OCI-LY3 (cell line): ENCODE measurements at regions not wholly inside any gene's neighbourhood (a gene's known extent, or its start where the extent isn't known, plus 50 kb on each side); places are given as distances from the start of the nearest gene placed in this dataset.

Experiments used
- EZH2phosphoT487 ChIP-seq: fragments of 200-600 bp; shearing (Covaris generic); IDR thresholded peaks from 2 replicates; pipeline ENCODE4 v1.6.1; 2018; ENCODE audit warnings: antibody characterized with exemption, mixed run types, low read depth
- TF ChIP-seq, protein P1 (sequence below): fragments of 200-600, 300-600 bp; sonication (generic); IDR thresholded peaks from 2 replicates; pipeline ENCODE4 v1.5.1; 2014; ENCODE audit warnings: antibody characterized with exemption, low read length, low read depth

DNA sequence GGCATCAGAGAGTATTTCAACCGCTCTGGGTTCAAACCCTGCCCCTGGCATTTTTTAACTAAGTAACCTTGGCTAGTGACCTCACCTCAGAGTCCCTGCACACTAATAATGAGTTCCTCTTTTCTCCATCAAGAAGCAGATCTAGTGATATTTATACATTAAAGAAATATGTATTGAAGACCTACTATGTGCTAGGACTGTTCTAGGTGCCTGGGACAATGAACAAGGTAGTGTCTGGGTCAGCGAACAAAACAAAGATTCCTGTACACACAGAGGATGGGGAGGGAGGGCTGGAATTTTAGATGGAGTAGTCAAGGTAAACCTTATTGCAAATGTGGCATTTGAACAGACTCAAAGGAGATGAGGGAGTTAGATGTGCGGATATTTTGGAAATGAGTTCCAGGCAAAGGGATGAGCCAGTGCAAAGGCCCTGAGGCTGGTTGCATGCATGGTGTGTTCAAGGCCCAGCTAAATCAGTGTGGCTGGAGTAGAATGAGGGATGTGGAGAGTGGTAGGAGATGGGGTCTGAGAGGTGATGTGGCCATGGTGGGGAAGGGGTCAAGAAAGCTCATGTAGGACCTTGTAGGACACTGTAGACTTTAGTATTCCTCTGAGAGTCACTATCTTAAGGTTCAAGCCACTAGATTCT is 57.6 kb upstream of the FZD7 start:
- TF ChIP-seq, protein P1, sequence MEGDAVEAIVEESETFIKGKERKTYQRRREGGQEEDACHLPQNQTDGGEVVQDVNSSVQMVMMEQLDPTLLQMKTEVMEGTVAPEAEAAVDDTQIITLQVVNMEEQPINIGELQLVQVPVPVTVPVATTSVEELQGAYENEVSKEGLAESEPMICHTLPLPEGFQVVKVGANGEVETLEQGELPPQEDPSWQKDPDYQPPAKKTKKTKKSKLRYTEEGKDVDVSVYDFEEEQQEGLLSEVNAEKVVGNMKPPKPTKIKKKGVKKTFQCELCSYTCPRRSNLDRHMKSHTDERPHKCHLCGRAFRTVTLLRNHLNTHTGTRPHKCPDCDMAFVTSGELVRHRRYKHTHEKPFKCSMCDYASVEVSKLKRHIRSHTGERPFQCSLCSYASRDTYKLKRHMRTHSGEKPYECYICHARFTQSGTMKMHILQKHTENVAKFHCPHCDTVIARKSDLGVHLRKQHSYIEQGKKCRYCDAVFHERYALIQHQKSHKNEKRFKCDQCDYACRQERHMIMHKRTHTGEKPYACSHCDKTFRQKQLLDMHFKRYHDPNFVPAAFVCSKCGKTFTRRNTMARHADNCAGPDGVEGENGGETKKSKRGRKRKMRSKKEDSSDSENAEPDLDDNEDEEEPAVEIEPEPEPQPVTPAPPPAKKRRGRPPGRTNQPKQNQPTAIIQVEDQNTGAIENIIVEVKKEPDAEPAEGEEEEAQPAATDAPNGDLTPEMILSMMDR = no peak
- TF ChIP-seq EZH2phosphoT487 = no peak
